NAMALWA (cell line): ENCODE measurements at regions not wholly inside any gene's neighbourhood (a gene's known extent, or its start where the extent isn't known, plus 50 kb on each side); places are given as distances from the start of the nearest gene placed in this dataset.

Experiments used
- DNase-seq: peaks from one replicate; pipeline ENCODE4 v3.0.0-alpha.2; 2015; ENCODE audit warnings: low spot score

DNA sequence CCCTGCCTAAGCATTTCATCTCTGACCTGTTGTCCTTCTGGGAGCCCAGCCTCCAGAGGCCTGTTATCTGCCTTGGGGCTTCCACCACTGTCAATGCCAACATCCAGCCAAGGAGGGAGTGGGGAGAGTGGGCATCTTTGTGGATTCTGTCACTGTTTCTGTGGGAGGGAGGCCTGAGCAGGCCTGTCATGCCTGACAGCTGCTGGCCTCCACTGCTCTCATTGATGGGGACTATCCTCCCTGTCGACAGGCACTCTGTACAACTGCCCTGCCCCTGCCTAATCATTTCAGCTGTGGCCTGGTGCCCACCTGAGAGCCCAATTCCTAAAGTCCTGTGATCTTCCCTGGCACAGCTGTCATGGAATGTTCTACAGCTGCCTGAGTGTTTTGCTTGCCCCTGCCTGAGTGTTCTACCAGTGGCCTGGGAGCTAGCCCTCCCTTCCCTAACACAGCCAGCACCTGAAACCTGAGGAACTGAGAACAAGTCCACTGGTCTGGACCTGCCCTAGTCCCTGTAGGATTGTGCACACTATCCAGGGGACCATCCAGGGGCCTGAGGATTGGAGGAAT is 145.3 kb downstream of the FAM83B start:
- DNase-seq = no peak

DNA sequence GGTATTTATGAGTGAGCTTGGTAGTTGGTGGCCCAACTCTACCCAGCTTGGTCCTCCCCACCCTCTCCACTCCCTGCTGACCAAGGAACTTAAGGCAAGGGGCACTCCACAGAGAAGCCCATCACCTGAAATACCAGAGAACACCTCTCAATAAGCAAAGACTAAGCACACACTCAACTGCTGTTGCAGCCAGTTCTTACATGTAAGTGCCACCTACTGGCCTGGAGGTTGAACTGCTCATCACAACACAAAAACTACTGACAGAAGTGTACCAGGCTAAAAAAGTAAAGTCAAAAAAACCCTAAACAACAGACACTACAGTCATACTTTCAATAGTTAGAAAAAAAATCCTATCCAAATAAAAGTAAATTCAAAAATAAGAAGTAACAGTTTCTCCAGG is 146.2 kb downstream of the FAM83B start:
- DNase-seq = peak; percentile 46

GRCh38 chr6:54993294-54993693 is 146.7 kb downstream of the FAM83B start:
- DNase-seq = no peak

DNA sequence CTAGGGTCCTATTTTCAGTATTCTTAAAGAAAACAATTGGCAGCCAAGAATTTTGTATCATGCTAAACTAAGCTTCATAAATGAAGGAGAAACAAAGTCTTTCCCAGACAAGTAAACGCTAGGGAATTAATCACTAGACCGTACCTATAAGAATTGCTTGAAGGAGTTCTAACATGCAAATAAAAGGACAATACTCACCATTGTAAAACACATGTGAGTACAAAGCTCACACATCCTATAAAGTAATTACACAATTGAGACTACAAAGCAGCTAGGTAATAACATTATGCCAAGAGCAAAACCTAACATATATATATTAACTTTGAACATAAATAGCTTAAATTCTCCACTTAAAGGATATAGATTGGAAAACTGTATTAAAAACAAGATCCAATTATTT is 147.4 kb downstream of the FAM83B start:
- DNase-seq = no peak

GRCh38 chr6:54998576-54998975 is 152.0 kb downstream of the FAM83B start:
- no peak for DNase-seq

GRCh38 chr6:55003719-55004430 is 157.3 kb downstream of the FAM83B start:
- DNase-seq = no peak

DNA sequence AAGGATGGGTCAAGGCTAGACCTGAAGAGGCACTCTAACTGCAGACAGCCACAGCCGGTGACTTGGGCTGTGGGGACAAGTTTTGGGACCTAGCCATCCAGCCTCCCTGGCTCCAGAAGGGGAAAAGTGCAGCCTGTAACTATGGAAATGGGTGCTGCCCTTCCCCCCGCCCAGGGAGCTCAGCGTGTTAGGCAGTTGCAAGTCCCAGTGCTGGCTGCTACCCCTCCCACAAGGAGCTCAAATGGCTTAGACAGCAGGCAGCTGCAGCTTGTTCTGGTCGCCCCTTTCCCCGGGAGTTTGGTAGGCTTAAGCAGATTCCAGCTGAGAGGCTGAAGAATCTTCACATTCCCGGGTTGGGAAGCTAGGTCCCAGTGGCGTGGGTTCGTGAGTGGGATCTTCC is 162.6 kb downstream of the FAM83B start:
- no peak for DNase-seq

DNA sequence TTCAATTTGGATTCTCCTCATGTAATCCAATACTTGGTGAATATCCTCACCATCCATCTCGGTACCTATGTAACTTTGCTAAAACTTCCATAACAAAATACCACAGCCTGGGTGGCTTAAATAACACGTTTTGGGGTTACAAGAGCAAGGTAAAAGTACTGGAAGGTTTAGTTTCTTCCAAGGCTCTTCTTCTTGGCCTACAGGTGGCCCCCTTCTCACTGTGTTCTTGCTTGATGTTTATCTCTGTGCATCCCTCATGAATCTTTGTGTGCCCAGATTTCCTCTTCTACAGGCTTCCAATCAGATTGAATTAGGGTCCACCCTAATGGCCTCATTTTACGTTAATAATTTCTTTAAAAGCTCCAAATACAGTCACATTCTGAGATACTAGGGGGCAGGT is 163.3 kb upstream of the HCRTR2 start:
- no peak for DNase-seq

- DNase-seq = no peak
These were observed 161.9 kb upstream of the HCRTR2 start for GRCh38 chr6:55012454-55012853.

GRCh38 chr6:55014321-55015088 is 159.8 kb upstream of the HCRTR2 start:
- no peak for DNase-seq

GRCh38 chr6:55016261-55016660 is 158.1 kb upstream of the HCRTR2 start:
- no peak for DNase-seq

GRCh38 chr6:55017555-55018300 is 156.6 kb upstream of the HCRTR2 start:
- DNase-seq = no peak

DNA sequence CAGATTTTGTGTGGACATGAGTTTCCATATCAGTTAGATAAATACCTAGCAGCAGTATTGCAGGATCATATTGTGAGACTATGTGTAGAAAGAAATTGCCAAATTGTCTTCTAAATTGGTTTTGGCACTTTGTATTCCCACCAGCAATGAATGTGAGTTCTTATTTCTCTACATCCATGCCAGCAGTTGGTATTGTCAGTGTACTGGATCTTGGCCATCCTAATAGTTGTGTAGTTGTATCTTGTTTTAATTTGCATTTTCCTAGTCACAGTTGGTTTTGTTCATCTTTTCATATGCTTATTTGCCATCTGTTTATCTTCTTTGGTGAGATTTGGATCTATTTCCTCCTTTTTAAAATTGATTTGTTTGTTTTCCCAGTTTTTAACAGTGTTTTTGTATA is 154.7 kb upstream of the HCRTR2 start:
- no peak for DNase-seq

- DNase-seq = peak; percentile 7
These were observed 151.1 kb upstream of the HCRTR2 start for GRCh38 chr6:55023230-55023629.

DNA sequence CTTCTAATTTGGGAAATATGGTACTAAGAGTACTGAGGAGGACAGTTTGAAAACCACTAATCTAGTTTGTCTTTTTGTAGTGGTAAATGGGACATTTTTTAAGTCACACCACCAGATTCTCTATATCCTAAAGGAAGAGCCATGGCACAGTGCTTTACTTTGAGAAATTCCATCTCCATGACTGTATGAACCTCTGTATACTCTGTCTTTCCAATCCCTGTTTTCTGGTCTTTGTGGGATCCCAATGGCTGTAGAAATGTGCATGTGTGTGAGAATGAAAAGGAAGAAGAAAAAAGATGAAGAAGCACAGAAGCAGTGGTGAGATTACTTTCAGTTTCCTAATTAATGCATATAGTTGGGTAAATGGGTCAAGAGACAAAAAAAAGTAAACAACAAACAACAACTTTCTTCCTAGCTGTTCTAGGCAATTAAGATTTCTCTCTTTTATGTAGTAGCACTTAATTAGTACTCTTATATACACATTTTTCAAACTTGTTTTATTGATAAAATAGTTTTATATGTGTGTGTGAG is 141.2 kb upstream of the HCRTR2 start:
- DNase-seq = no peak

- DNase-seq = no peak
These were observed 139.6 kb upstream of the HCRTR2 start for GRCh38 chr6:55034752-55035151.

DNA sequence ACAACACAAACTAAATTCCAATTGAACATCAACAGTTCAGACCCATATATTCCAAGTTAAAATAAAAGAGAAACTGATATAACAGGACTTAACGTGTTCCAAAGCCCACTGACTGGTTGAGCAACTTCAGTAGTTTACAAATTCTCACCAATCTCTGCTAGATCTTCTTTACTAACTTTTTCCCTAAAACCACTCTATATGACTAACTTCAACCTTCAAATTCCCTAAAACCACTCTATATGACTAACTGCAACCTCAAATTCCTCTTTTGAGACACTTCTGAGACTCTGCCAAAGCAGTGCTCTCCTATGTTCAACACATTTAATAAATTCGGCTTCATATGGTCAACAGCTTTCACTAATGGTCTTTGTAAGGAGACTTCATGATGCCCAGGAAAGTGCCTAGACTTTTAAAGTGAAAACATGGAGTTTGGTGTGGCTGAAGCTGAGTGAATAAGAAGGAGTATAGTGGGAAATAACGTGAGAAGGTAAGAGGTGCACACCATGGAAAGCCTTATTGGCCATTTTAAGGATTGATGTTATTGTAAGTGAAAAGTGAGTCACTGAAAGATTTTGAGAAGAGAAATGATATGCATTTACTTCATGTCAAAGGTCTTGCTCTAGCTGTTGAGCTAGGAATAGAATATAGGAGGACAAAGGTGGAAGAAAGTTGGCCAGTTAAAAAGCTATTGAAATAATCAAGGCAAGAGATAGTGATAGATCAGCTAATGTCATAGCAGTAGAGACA is 134.0 kb upstream of the HCRTR2 start:
- DNase-seq = no peak

GRCh38 chr6:55046869-55047422 is 127.4 kb upstream of the HCRTR2 start:
- no peak for DNase-seq

DNA sequence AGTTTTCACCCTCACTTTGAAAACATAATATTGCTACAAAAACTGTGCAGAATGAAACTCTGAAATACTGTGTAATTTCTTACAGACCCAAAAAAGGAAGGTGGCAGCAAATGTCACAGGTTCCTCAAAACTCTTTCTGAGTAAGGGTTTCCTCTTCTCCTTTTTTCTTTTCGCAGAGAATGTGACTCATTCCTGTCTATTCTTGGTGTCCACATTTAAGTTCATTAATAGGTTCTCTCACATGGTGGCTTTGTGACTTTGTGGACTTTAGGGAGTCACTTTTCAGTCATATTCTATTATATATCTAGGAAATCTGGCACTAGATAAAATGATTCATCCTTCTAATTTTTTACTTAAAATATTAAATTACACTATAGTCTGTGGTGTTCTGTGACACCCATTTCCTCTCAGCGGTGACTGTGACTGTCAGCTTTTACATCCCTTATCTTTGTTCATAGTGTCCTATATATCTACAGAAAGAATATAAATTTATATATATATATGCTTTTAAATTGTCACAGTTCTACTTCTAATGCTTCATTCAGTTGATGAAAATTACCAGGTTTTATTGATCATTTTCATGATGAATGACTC is 126.8 kb upstream of the HCRTR2 start:
- no peak for DNase-seq

GRCh38 chr6:55049866-55050265 is 124.4 kb upstream of the HCRTR2 start:
- no peak for DNase-seq

GRCh38 chr6:55052846-55053245 is 121.5 kb upstream of the HCRTR2 start:
- DNase-seq = no peak
